ENCODE measurements at regions not wholly inside any gene's neighbourhood (a gene's known extent, or its start where the extent isn't known, plus 50 kb on each side); places are given as distances from the start of the nearest gene placed in this dataset.

GRCh38 chr13:38008636-38009035 is 139.1 kb upstream of the TRPC4 start:
- Histone ChIP-seq H4K20me1 (ENCODE audit: control insufficient read depth, insufficient read depth, insufficient read length) (no peaks in the 10 kb centered on the region), H2BK12ac (ENCODE audit: insufficient read length, low read depth, low read length) (no peak overlapping the region), H3K14ac (ENCODE audit: insufficient read depth, low read length) (no peak overlapping the region), H3K9me3 (ENCODE audit: control insufficient read depth, low read depth, low read length) (no peaks in the 10 kb centered on the region), H3K79me1 (ENCODE audit: insufficient read depth, low read depth, low read length, poor library complexity, severe bottlenecking) (no peaks in the 10 kb centered on the region), H2BK15ac (ENCODE audit: low read depth, low read length) (no peak overlapping the region), H3K18ac (ENCODE audit: insufficient read length, low read depth, low read length) (no peak overlapping the region), H3K4ac (ENCODE audit: low read depth, low read length) (no peak overlapping the region), H3K27ac (ENCODE audit: insufficient read length, low read depth, low read length) (no peak overlapping the region), H4K91ac (ENCODE audit: insufficient read length, low read depth, low read length) (no peak overlapping the region), H4K5ac (ENCODE audit: insufficient read length, low read depth, low read length) (no peak overlapping the region), H3K56ac (ENCODE audit: insufficient read length, low read depth, low read length) (no peak overlapping the region), H4K8ac (replicated peaks; ENCODE audit: insufficient read length, low read depth, low read length) (no peak overlapping the region), H3K23ac (ENCODE audit: insufficient read length, low read depth, low read length) (no peak overlapping the region), H2BK5ac (ENCODE audit: insufficient read length, low read length) (no peak overlapping the region), H3K79me2 (ENCODE audit: insufficient read depth, low read length) (no peaks in the 10 kb centered on the region), H3K4me1 (ENCODE audit: insufficient read depth, low read length) (no peaks in the 10 kb centered on the region), H3T11ph (ENCODE audit: low read length) (no peak overlapping the region), H3K9ac (ENCODE audit: extremely low read depth, insufficient read length, low read length) (no peak overlapping the region), H2BK20ac (ENCODE audit: low read depth, low read length, poor library complexity, severe bottlenecking) (no peak overlapping the region), H3K27me3 (ENCODE audit: insufficient read depth, low read length) (no peaks in the 10 kb centered on the region), H2BK120ac (ENCODE audit: low read depth, low read length, poor library complexity, severe bottlenecking) (no peak overlapping the region), H3K23me2 (ENCODE audit: insufficient read length, low read depth, low read length, poor library complexity, severe bottlenecking) (no peaks in the 10 kb centered on the region), H3K4me2 (ENCODE audit: insufficient read depth, insufficient read length, low read length) (no peak overlapping the region), H2AFZ (ENCODE audit: low read length) (no peak overlapping the region), H2AK5ac (ENCODE audit: insufficient read length, low read length) (no peak overlapping the region)
- no CpG with 5 or more reads among the region's 3 CpGs for WGBS (ENCODE audit: extremely low coverage, insufficient read length, low lambda C conversion rate)
- Mint-ChIP-seq H3K36me3 (ENCODE audit: insufficient read depth in 1 of 3, low read depth in 3 of 3) (no peaks in the 10 kb centered on the region), H3K4me1 (no peaks in the 10 kb centered on the region), H3K9me3 (no peaks in the 10 kb centered on the region), H3K4me3 (no peak overlapping the region), H3K27me3 (ENCODE audit: low read depth) (no peaks in the 10 kb centered on the region), H3K27ac (no peak overlapping the region)
- TF ChIP-seq CTCF (conservative IDR thresholded peaks at IDR 0.05): no peak
- no peak for DNase-seq

All from H9 (cell line).